HEK293 (cell line): ENCODE measurements at regions not wholly inside any gene's neighbourhood (a gene's known extent, or its start where the extent isn't known, plus 50 kb on each side); places are given as distances from the start of the nearest gene placed in this dataset.

ENCODE experiments used
- HOXA7 ChIP-seq: sonication (generic); formaldehyde crosslinking; IDR thresholded peaks from 2 replicates; pipeline ENCODE4 v1.8.1; 2022; ENCODE audit warnings: missing genetic modification reagents, borderline replicate concordance
- HOXD13 ChIP-seq: sonication (generic); formaldehyde crosslinking; IDR thresholded peaks from 2 replicates; pipeline ENCODE4 v1.8.0; 2022; ENCODE audit warnings: missing genetic modification reagents, borderline replicate concordance
- RBAK ChIP-seq: fragments of 450-650 bp; formaldehyde crosslinking; IDR thresholded peaks from 2 replicates; pipeline ENCODE4 v1.5.1; 2016; ENCODE audit warnings: missing biosample characterization, missing genetic modification characterization
- ZFP41 ChIP-seq: fragments of 450-650 bp; formaldehyde crosslinking; IDR thresholded peaks from 2 replicates; pipeline ENCODE4 v1.5.1; 2016; ENCODE audit warnings: missing biosample characterization, missing genetic modification characterization, borderline replicate concordance
- ZNF157 ChIP-seq: fragments of 450-650 bp; formaldehyde crosslinking; IDR thresholded peaks from 2 replicates; pipeline ENCODE4 v1.5.1; 2016; ENCODE audit warnings: missing biosample characterization, missing genetic modification characterization
- ZNF169 ChIP-seq: fragments of 450-650 bp; formaldehyde crosslinking; IDR thresholded peaks from 2 replicates; pipeline ENCODE4 v1.5.1; 2016; ENCODE audit warnings: missing biosample characterization, missing genetic modification characterization
- ZNF23 ChIP-seq: fragments of 450-650 bp; formaldehyde crosslinking; IDR thresholded peaks from 2 replicates; pipeline ENCODE4 v1.5.1; 2016; ENCODE audit warnings: missing biosample characterization, missing genetic modification characterization, borderline replicate concordance
- ZNF239 ChIP-seq: fragments of 450-650 bp; formaldehyde crosslinking; IDR thresholded peaks from 2 replicates; pipeline ENCODE4 v1.5.1; 2016; ENCODE audit warnings: missing biosample characterization, missing genetic modification characterization
- ZNF391 ChIP-seq: fragments of 450-650 bp; formaldehyde crosslinking; IDR thresholded peaks from 2 replicates; pipeline ENCODE4 v1.5.1; 2016; ENCODE audit warnings: low read depth, missing biosample characterization, missing genetic modification characterization, borderline replicate concordance
- ZNF394 ChIP-seq: fragments of 450-650 bp; formaldehyde crosslinking; IDR thresholded peaks from 2 replicates; pipeline ENCODE4 v1.5.1; 2016; ENCODE audit warnings: missing biosample characterization, missing genetic modification characterization, mild to moderate bottlenecking, moderate library complexity, borderline replicate concordance
- ZNF560 ChIP-seq: fragments of 450-650 bp; formaldehyde crosslinking; IDR thresholded peaks from 2 replicates; pipeline ENCODE4 v1.5.1; 2017; ENCODE audit warnings: missing biosample characterization, missing genetic modification characterization, borderline replicate concordance
- ZNF660 ChIP-seq: fragments of 450-650 bp; IDR thresholded peaks from 2 replicates; pipeline ENCODE4 v1.5.1; 2018; ENCODE audit warnings: missing biosample characterization, mild to moderate bottlenecking, missing genetic modification characterization
- ZNF670 ChIP-seq: fragments of 450-650 bp; formaldehyde crosslinking; IDR thresholded peaks from 2 replicates; pipeline ENCODE4 v1.5.1; 2016; ENCODE audit warnings: missing biosample characterization, missing genetic modification characterization, low read depth
- ZNF792 ChIP-seq: fragments of 450-650 bp; formaldehyde crosslinking; IDR thresholded peaks from 2 replicates; pipeline ENCODE4 v1.5.1; 2016; ENCODE audit warnings: missing biosample characterization, missing genetic modification characterization
- ZNF837 ChIP-seq: fragments of 450-650 bp; formaldehyde crosslinking; IDR thresholded peaks from 2 replicates; pipeline ENCODE4 v1.5.1; 2016; ENCODE audit warnings: missing biosample characterization, missing genetic modification characterization
- TF ChIP-seq, protein P1 (sequence below): fragments of 450-650 bp; formaldehyde crosslinking; IDR thresholded peaks from 2 replicates; pipeline ENCODE4 v1.5.1; 2016; ENCODE audit warnings: missing biosample characterization, missing genetic modification characterization
- TF ChIP-seq, protein P2 (sequence below): fragments of 450-650 bp; formaldehyde crosslinking; IDR thresholded peaks from 2 replicates; pipeline ENCODE4 v1.5.1; 2016; ENCODE audit warnings: missing biosample characterization, missing genetic modification characterization
- TF ChIP-seq, protein P3 (sequence below): fragments of 450-650 bp; formaldehyde crosslinking; IDR thresholded peaks from 2 replicates; pipeline ENCODE4 v1.5.1; 2016; ENCODE audit warnings: missing biosample characterization, missing genetic modification characterization
- TF ChIP-seq, protein P4 (sequence below): fragments of 450-650 bp; formaldehyde crosslinking; conservative IDR thresholded peaks from 2 replicates; pipeline ENCODE4 v1.5.1; 2016; ENCODE audit warnings: low read depth, missing biosample characterization, missing genetic modification characterization
- TF ChIP-seq, protein P5 (sequence below): fragments of 450-650 bp; formaldehyde crosslinking; IDR thresholded peaks from 2 replicates; pipeline ENCODE4 v1.5.1; 2016; ENCODE audit warnings: missing biosample characterization, missing genetic modification characterization
- TF ChIP-seq, protein P6 (sequence below): fragments of 450-650 bp; formaldehyde crosslinking; IDR thresholded peaks from 2 replicates; pipeline ENCODE4 v1.5.1; 2016; ENCODE audit warnings: missing biosample characterization, missing genetic modification characterization, low read depth

DNA sequence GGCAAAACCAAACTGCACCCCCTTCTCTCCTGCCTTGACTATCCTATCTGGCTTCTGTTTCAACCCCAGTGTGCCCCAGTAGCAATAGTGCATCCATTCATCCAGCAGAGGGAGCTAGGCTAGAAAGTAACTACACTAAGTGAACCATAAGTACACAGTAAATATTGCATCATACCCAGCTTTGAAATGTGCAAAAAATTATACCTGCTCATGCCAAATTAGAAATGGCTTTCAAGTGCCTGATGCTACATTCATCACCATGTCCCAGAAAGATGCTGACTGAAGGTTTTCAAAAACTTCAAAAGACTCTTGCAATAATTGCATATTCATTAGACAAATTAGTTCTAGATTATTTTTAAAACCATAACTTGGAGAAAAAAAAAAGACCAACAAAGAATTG is 153.5 kb downstream of the PRELID2 start (continued):
- TF ChIP-seq, protein P1, sequence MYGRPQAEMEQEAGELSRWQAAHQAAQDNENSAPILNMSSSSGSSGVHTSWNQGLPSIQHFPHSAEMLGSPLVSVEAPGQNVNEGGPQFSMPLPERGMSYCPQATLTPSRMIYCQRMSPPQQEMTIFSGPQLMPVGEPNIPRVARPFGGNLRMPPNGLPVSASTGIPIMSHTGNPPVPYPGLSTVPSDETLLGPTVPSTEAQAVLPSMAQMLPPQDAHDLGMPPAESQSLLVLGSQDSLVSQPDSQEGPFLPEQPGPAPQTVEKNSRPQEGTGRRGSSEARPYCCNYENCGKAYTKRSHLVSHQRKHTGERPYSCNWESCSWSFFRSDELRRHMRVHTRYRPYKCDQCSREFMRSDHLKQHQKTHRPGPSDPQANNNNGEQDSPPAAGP (tag by site-specific recombination) = no peak
- TF ChIP-seq, protein P2, sequence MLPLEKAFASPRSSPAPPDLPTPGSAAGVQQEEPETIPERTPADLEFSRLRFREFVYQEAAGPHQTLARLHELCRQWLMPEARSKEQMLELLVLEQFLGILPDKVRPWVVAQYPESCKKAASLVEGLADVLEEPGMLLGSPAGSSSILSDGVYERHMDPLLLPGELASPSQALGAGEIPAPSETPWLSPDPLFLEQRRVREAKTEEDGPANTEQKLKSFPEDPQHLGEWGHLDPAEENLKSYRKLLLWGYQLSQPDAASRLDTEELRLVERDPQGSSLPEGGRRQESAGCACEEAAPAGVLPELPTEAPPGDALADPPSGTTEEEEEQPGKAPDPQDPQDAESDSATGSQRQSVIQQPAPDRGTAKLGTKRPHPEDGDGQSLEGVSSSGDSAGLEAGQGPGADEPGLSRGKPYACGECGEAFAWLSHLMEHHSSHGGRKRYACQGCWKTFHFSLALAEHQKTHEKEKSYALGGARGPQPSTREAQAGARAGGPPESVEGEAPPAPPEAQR (tag by site-specific recombination) = no peak
- TF ChIP-seq ZNF560 (tag by site-specific recombination) = no peak
- TF ChIP-seq, protein P3, sequence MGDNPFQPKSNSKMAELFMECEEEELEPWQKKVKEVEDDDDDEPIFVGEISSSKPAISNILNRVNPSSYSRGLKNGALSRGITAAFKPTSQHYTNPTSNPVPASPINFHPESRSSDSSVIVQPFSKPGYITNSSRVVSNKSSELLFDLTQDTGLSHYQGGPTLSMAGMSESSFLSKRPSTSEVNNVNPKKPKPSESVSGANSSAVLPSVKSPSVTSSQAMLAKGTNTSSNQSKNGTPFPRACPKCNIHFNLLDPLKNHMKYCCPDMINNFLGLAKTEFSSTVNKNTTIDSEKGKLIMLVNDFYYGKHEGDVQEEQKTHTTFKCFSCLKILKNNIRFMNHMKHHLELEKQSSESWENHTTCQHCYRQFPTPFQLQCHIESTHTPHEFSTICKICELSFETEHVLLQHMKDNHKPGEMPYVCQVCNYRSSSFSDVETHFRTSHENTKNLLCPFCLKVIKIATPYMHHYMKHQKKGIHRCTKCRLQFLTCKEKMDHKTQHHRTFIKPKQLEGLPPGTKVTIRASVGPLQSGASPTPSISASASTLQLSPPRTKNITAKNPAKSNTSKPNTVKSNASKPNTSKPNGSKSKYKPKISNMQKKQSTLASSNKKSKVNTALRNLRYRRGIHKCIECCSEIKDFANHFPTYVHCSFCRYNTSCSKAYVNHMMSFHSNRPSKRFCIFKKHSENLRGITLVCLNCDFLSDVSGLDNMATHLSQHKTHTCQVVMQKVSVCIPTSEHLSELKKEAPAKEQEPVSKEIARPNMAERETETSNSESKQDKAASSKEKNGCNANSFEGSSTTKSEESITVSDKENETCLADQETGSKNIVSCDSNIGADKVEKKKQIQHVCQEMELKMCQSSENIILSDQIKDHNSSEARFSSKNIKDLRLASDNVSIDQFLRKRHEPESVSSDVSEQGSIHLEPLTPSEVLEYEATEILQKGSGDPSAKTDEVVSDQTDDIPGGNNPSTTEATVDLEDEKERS = no peak
- no peak for TF ChIP-seq ZNF239 (tag by site-specific recombination)
- TF ChIP-seq, protein P4, sequence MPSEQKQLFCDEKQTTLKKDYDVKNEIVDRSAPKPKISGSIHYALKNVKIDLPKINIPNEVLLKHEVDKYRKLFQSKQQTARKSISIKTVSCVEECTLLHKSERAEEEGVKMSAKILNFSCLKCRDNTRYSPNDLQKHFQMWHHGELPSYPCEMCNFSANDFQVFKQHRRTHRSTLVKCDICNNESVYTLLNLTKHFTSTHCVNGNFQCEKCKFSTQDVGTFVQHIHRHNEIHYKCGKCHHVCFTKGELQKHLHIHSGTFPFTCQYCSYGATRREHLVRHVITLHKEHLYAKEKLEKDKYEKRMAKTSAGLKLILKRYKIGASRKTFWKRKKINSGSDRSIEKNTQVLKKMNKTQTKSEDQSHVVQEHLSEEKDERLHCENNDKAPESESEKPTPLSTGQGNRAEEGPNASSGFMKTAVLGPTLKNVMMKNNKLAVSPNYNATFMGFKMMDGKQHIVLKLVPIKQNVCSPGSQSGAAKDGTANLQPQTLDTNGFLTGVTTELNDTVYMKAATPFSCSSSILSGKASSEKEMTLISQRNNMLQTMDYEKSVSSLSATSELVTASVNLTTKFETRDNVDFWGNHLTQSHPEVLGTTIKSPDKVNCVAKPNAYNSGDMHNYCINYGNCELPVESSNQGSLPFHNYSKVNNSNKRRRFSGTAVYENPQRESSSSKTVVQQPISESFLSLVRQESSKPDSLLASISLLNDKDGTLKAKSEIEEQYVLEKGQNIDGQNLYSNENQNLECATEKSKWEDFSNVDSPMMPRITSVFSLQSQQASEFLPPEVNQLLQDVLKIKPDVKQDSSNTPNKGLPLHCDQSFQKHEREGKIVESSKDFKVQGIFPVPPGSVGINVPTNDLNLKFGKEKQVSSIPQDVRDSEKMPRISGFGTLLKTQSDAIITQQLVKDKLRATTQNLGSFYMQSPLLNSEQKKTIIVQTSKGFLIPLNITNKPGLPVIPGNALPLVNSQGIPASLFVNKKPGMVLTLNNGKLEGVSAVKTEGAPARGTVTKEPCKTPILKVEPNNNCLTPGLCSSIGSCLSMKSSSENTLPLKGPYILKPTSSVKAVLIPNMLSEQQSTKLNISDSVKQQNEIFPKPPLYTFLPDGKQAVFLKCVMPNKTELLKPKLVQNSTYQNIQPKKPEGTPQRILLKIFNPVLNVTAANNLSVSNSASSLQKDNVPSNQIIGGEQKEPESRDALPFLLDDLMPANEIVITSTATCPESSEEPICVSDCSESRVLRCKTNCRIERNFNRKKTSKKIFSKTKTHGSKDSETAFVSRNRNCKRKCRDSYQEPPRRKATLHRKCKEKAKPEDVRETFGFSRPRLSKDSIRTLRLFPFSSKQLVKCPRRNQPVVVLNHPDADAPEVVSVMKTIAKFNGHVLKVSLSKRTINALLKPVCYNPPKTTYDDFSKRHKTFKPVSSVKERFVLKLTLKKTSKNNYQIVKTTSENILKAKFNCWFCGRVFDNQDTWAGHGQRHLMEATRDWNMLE (tag by site-specific recombination) = peak; percentile 44; the same call in 1 of the 2 replicates
- TF ChIP-seq ZNF837 = no peak
- peak; percentile 82; the same call in 1 of the 2 replicates for TF ChIP-seq ZNF660
- no peak for TF ChIP-seq ZNF391 (tag by site-specific recombination)
- TF ChIP-seq, protein P5, sequence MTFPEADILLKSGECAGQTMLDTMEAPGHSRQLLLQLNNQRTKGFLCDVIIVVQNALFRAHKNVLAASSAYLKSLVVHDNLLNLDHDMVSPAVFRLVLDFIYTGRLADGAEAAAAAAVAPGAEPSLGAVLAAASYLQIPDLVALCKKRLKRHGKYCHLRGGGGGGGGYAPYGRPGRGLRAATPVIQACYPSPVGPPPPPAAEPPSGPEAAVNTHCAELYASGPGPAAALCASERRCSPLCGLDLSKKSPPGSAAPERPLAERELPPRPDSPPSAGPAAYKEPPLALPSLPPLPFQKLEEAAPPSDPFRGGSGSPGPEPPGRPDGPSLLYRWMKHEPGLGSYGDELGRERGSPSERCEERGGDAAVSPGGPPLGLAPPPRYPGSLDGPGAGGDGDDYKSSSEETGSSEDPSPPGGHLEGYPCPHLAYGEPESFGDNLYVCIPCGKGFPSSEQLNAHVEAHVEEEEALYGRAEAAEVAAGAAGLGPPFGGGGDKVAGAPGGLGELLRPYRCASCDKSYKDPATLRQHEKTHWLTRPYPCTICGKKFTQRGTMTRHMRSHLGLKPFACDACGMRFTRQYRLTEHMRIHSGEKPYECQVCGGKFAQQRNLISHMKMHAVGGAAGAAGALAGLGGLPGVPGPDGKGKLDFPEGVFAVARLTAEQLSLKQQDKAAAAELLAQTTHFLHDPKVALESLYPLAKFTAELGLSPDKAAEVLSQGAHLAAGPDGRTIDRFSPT (tag by site-specific recombination) = no peak
- no peak for TF ChIP-seq HOXA7
- no peak for TF ChIP-seq ZNF670 (tag by site-specific recombination)
- TF ChIP-seq RBAK (tag by site-specific recombination) = no peak
- no peak for TF ChIP-seq ZNF23 (tag by site-specific recombination)
- TF ChIP-seq ZNF792 (tag by site-specific recombination) = no peak
- TF ChIP-seq ZNF169 = no peak
- TF ChIP-seq, protein P6, sequence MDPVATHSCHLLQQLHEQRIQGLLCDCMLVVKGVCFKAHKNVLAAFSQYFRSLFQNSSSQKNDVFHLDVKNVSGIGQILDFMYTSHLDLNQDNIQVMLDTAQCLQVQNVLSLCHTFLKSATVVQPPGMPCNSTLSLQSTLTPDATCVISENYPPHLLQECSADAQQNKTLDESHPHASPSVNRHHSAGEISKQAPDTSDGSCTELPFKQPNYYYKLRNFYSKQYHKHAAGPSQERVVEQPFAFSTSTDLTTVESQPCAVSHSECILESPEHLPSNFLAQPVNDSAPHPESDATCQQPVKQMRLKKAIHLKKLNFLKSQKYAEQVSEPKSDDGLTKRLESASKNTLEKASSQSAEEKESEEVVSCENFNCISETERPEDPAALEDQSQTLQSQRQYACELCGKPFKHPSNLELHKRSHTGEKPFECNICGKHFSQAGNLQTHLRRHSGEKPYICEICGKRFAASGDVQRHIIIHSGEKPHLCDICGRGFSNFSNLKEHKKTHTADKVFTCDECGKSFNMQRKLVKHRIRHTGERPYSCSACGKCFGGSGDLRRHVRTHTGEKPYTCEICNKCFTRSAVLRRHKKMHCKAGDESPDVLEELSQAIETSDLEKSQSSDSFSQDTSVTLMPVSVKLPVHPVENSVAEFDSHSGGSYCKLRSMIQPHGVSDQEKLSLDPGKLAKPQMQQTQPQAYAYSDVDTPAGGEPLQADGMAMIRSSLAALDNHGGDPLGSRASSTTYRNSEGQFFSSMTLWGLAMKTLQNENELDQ (tag by site-specific recombination) = no peak
- no peak for TF ChIP-seq ZFP41 (tag by site-specific recombination)
- TF ChIP-seq ZNF394 (tag by site-specific recombination) = no peak
- TF ChIP-seq ZNF157 (tag by site-specific recombination) = no peak
- TF ChIP-seq HOXD13 (CRISPR knock-in tag) = no peak
